Neural progenitor cell (in vitro differentiated cells): ENCODE measurements at regions not wholly inside any gene's neighbourhood (a gene's known extent, or its start where the extent isn't known, plus 50 kb on each side); places are given as distances from the start of the nearest gene placed in this dataset.

ENCODE experiments used
- EZH2 ChIP-seq: fragments of 200-600 bp; sonication (generic); IDR thresholded peaks from 2 replicates; pipeline ENCODE4 v1.6.1; 2017; ENCODE audit warnings: antibody characterized with exemption, mild to moderate bottlenecking, moderate library complexity
- TF ChIP-seq, protein P1 (sequence below): fragments of 200-600 bp; sonication (generic); IDR thresholded peaks from 2 replicates; pipeline ENCODE4 v1.5.1; 2017; ENCODE audit warnings: antibody characterized with exemption, mild to moderate bottlenecking

DNA sequence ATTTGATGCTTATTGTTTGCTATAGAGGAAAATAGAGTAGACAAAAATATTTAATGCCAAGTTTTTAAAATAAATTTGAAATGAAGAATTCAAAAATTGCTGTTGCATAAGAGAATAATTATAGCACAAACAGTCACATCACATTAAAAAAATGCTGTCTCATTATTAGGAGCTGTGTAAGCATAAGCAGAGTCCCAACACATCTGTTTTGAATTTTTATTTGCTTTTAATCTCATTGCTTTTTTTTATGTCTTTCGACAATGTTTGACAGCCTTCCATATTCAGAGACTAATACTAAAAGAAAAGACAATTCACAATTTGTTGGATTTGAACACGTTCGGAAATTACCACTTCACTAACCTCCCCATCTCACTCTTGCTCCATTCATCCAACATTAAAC is 143.5 kb downstream of the TFPI2 start:
- TF ChIP-seq, protein P1, sequence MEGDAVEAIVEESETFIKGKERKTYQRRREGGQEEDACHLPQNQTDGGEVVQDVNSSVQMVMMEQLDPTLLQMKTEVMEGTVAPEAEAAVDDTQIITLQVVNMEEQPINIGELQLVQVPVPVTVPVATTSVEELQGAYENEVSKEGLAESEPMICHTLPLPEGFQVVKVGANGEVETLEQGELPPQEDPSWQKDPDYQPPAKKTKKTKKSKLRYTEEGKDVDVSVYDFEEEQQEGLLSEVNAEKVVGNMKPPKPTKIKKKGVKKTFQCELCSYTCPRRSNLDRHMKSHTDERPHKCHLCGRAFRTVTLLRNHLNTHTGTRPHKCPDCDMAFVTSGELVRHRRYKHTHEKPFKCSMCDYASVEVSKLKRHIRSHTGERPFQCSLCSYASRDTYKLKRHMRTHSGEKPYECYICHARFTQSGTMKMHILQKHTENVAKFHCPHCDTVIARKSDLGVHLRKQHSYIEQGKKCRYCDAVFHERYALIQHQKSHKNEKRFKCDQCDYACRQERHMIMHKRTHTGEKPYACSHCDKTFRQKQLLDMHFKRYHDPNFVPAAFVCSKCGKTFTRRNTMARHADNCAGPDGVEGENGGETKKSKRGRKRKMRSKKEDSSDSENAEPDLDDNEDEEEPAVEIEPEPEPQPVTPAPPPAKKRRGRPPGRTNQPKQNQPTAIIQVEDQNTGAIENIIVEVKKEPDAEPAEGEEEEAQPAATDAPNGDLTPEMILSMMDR, result no peak
- no peak for TF ChIP-seq EZH2
